Activated CD4-positive, alpha-beta T cell treated with anti-CD3 and anti-CD28 coated beads, Interleukin-2, amount 10 ng/mL, durations not matched to agents 24 days and 14 days (primary cell): ENCODE measurements at regions not wholly inside any gene's neighbourhood (a gene's known extent, or its start where the extent isn't known, plus 50 kb on each side); places are given as distances from the start of the nearest gene placed in this dataset.

Experiments
- DNase-seq: peaks from one replicate; pipeline ENCODE4 v3.0.0; 2022
- H3K27ac Mint-ChIP-seq: one replicate; pipeline ENCODE4 v1.8.0; 2022; ENCODE audit warnings: mild to moderate bottlenecking, mixed read lengths
- H3K27me3 Mint-ChIP-seq: one replicate; pipeline ENCODE4 v1.8.0; 2022; ENCODE audit warnings: mixed read lengths
- H3K36me3 Mint-ChIP-seq: one replicate; pipeline ENCODE4 v1.8.0; 2022; ENCODE audit warnings: low read depth, mild to moderate bottlenecking, mixed read lengths
- H3K4me1 Mint-ChIP-seq: one replicate; pipeline ENCODE4 v1.8.0; 2021; ENCODE audit warnings: mixed read lengths
- H3K4me3 Mint-ChIP-seq: one replicate; pipeline ENCODE4 v1.8.0; 2022; ENCODE audit warnings: mild to moderate bottlenecking, moderate library complexity, mixed read lengths
- H3K9me3 Mint-ChIP-seq: one replicate; pipeline ENCODE4 v1.8.0; 2021; ENCODE audit warnings: mixed read lengths
- intact Hi-C: fragments of 100-400 bp; cut with micrococcal nuclease; formaldehyde crosslinking; loops from one replicate; pipeline ENCODE4 v1.15.1; 2023

GRCh38 chr11:45486461-45486860, 179.0 kb downstream of the CHST1 start:
- Mint-ChIP-seq H3K4me3 (no peak overlapping the region), H3K27ac (no peak overlapping the region), H3K9me3 (no peaks in the 10 kb centered on the region), H3K36me3 (no peaks in the 10 kb centered on the region), H3K4me1 (no peaks in the 10 kb centered on the region), H3K27me3 (no peaks in the 10 kb centered on the region)
- DNase-seq = no peak
- intact Hi-C loops = no loop called here

GRCh38 chr11:45485070-45485707, 180.2 kb downstream of the CHST1 start:
- H3K36me3 Mint-ChIP-seq = no peaks in the 10 kb centered on the region
- intact Hi-C loops = no loop called here
- no peaks in the 10 kb centered on the region for H3K9me3 Mint-ChIP-seq
- no peak overlapping the region for H3K4me3 Mint-ChIP-seq
- H3K27me3 Mint-ChIP-seq = no peaks in the 10 kb centered on the region
- no peak overlapping the region for H3K27ac Mint-ChIP-seq
- DNase-seq = no peak
- no peaks in the 10 kb centered on the region for H3K4me1 Mint-ChIP-seq

- intact Hi-C loops = no loop called here
- Mint-ChIP-seq H3K27me3 (peaks cover 3% of the 10 kb centered on the region), H3K4me1 (no peaks in the 10 kb centered on the region), H3K4me3 (no peak overlapping the region), H3K9me3 (no peaks in the 10 kb centered on the region), H3K36me3 (no peaks in the 10 kb centered on the region), H3K27ac (no peak overlapping the region)
- DNase-seq = no peak
Measured at GRCh38 chr11:45484326-45484883, 181.0 kb downstream of the CHST1 start.

- no peak for DNase-seq
- intact Hi-C loops = no loop called here
- no peak overlapping the region for H3K27ac Mint-ChIP-seq
- H3K27me3 Mint-ChIP-seq = peaks cover 5% of the 10 kb centered on the region
- H3K4me1 Mint-ChIP-seq = no peaks in the 10 kb centered on the region
- H3K36me3 Mint-ChIP-seq = no peaks in the 10 kb centered on the region
- no peaks in the 10 kb centered on the region for H3K9me3 Mint-ChIP-seq
- H3K4me3 Mint-ChIP-seq = no peak overlapping the region
Measured at GRCh38 chr11:45483416-45483815, 182.0 kb downstream of the CHST1 start.

GRCh38 chr11:45482331-45482730, 183.1 kb downstream of the CHST1 start:
- Mint-ChIP-seq H3K27ac (no peak overlapping the region), H3K4me1 (no peaks in the 10 kb centered on the region), H3K9me3 (no peaks in the 10 kb centered on the region), H3K27me3 (peaks cover 5% of the 10 kb centered on the region), H3K4me3 (no peak overlapping the region), H3K36me3 (no peaks in the 10 kb centered on the region)
- DNase-seq = no peak
- intact Hi-C loops = no loop called here

- no peaks in the 10 kb centered on the region for H3K36me3 Mint-ChIP-seq
- H3K27ac Mint-ChIP-seq = no peak overlapping the region
- no peak overlapping the region for H3K4me3 Mint-ChIP-seq
- H3K9me3 Mint-ChIP-seq = no peaks in the 10 kb centered on the region
- no peak for DNase-seq
- H3K4me1 Mint-ChIP-seq = no peaks in the 10 kb centered on the region
- H3K27me3 Mint-ChIP-seq = peaks cover 9% of the 10 kb centered on the region
- intact Hi-C loops = no loop called here
Measured at GRCh38 chr11:45481026-45481425, 184.4 kb downstream of the CHST1 start.

GRCh38 chr11:45477588-45477987, 187.8 kb downstream of the CHST1 start:
- no peaks in the 10 kb centered on the region for H3K4me1 Mint-ChIP-seq
- no peaks in the 10 kb centered on the region for H3K36me3 Mint-ChIP-seq

GRCh38 chr11:45476126-45476525, 189.3 kb downstream of the CHST1 start:
- Mint-ChIP-seq H3K4me3 (no peak overlapping the region), H3K27ac (no peak overlapping the region), H3K36me3 (no peaks in the 10 kb centered on the region), H3K9me3 (no peaks in the 10 kb centered on the region), H3K4me1 (no peaks in the 10 kb centered on the region), H3K27me3 (peaks cover 16% of the 10 kb centered on the region)
- intact Hi-C loops = no loop called here
- DNase-seq = no peak

More at GRCh38 chr11:45477588-45477987, 187.8 kb downstream of the CHST1 start:
- no peaks in the 10 kb centered on the region for H3K9me3 Mint-ChIP-seq
- H3K27ac Mint-ChIP-seq = no peak overlapping the region
- no peak overlapping the region for H3K4me3 Mint-ChIP-seq
- peaks cover 13% of the 10 kb centered on the region for H3K27me3 Mint-ChIP-seq
- no peak for DNase-seq
- intact Hi-C loops = no loop called here

GRCh38 chr11:45475173-45475572, 189.0 kb upstream of the SYT13 start:
- Mint-ChIP-seq H3K27ac (no peak overlapping the region), H3K4me1 (no peaks in the 10 kb centered on the region), H3K9me3 (no peaks in the 10 kb centered on the region), H3K27me3 (peaks cover 16% of the 10 kb centered on the region), H3K36me3 (no peaks in the 10 kb centered on the region), H3K4me3 (no peak overlapping the region)
- DNase-seq = no peak
- intact Hi-C loops = no loop called here

GRCh38 chr11:45473341-45473895, 187.3 kb upstream of the SYT13 start:
- no peaks in the 10 kb centered on the region for H3K4me1 Mint-ChIP-seq
- intact Hi-C loops = no loop called here
- H3K9me3 Mint-ChIP-seq = no peaks in the 10 kb centered on the region
- peaks cover 11% of the 10 kb centered on the region for H3K27me3 Mint-ChIP-seq
- no peak overlapping the region for H3K4me3 Mint-ChIP-seq
- no peak overlapping the region for H3K27ac Mint-ChIP-seq
- DNase-seq = no peak
- no peaks in the 10 kb centered on the region for H3K36me3 Mint-ChIP-seq

GRCh38 chr11:45472716-45473317, 186.7 kb upstream of the SYT13 start:
- Mint-ChIP-seq H3K9me3 (no peaks in the 10 kb centered on the region), H3K4me3 (no peak overlapping the region), H3K27ac (no peak overlapping the region), H3K27me3 (peaks cover 11% of the 10 kb centered on the region), H3K36me3 (no peaks in the 10 kb centered on the region), H3K4me1 (no peaks in the 10 kb centered on the region)
- intact Hi-C loops = no loop called here
- DNase-seq = no peak

- no peak overlapping the region for H3K27ac Mint-ChIP-seq
- DNase-seq = no peak
- H3K36me3 Mint-ChIP-seq = no peaks in the 10 kb centered on the region
- no peak overlapping the region for H3K4me3 Mint-ChIP-seq
- intact Hi-C loops = no loop called here
- peaks cover 9% of the 10 kb centered on the region for H3K27me3 Mint-ChIP-seq
- H3K4me1 Mint-ChIP-seq = no peaks in the 10 kb centered on the region
- H3K9me3 Mint-ChIP-seq = no peaks in the 10 kb centered on the region
Measured at GRCh38 chr11:45471266-45471665, 185.1 kb upstream of the SYT13 start.

GRCh38 chr11:45470794-45471167, 184.6 kb upstream of the SYT13 start:
- intact Hi-C loops = no loop called here
- Mint-ChIP-seq H3K9me3 (no peaks in the 10 kb centered on the region), H3K36me3 (no peaks in the 10 kb centered on the region), H3K27ac (no peak overlapping the region), H3K4me3 (no peak overlapping the region), H3K4me1 (no peaks in the 10 kb centered on the region), H3K27me3 (peaks cover 7% of the 10 kb centered on the region)
- no peak for DNase-seq

- no peaks in the 10 kb centered on the region for H3K4me1 Mint-ChIP-seq
- intact Hi-C loops = no loop called here
- H3K9me3 Mint-ChIP-seq = no peaks in the 10 kb centered on the region
- no peak for DNase-seq
- no peak overlapping the region for H3K4me3 Mint-ChIP-seq
- H3K27ac Mint-ChIP-seq = no peak overlapping the region
- no peaks in the 10 kb centered on the region for H3K36me3 Mint-ChIP-seq
- H3K27me3 Mint-ChIP-seq = peaks cover 7% of the 10 kb centered on the region
Measured at GRCh38 chr11:45470151-45470793, 184.1 kb upstream of the SYT13 start.
